GM18508 (cell line): ENCODE measurements at regions not wholly inside any gene's neighbourhood (a gene's known extent, or its start where the extent isn't known, plus 50 kb on each side); places are given as distances from the start of the nearest gene placed in this dataset.

Experiments used
- ATAC-seq: cut with Tn5 transposase; IDR thresholded peaks from one replicate; pipeline ENCODE4 v1.9.1; 2021; ENCODE audit warnings: moderate number of reproducible peaks; ENCODE audit not compliant: insufficient read depth, unreplicated experiment

- no peak for ATAC-seq
These were observed 457.9 kb downstream of the NR2F1-AS1 start for GRCh38 chr5:93123127-93123526.

DNA sequence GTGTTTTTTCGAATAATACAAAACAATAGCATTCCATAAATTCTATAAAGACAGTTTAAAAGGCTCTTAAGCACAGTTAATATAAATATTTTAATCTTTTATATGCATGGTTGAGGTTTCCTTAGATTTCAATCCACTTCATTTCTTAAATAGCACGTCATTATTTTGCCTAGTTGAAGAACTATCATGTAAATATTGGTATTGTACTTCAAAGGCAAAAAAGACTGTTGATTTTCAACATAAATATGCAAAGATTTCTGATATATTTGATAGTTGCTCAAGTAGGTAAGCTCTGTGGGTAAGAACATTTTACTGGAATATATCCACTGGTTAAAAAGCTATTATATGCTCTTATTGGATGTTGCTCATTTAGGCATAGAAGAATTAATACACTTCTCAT, 458.6 kb downstream of the NR2F1-AS1 start:
- ATAC-seq: no peak

- no peak for ATAC-seq
These were observed 460.2 kb downstream of the NR2F1-AS1 start for GRCh38 chr5:93120771-93121170.

DNA sequence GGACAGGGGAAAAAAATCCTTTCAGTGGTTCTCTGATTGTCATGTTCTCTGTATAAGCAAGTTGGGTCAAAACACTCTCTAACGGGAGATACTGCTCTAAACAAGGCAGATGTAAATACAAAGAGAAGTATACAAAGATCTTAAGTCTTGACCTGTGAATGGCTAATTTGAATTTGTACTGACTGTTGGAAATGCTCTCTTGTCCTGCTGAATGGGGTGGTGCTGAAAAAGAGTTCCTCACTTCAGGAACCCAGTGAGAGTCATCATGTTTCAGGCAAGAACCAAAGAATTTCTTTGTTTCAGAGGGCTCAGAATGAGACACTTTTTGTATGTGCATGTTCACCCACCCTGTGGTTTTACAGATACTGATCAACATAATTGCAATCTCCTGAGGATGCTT, 461.0 kb downstream of the NR2F1-AS1 start:
- ATAC-seq: no peak

GRCh38 chr5:93117751-93118531, 463.1 kb downstream of the NR2F1-AS1 start:
- no peak for ATAC-seq

DNA sequence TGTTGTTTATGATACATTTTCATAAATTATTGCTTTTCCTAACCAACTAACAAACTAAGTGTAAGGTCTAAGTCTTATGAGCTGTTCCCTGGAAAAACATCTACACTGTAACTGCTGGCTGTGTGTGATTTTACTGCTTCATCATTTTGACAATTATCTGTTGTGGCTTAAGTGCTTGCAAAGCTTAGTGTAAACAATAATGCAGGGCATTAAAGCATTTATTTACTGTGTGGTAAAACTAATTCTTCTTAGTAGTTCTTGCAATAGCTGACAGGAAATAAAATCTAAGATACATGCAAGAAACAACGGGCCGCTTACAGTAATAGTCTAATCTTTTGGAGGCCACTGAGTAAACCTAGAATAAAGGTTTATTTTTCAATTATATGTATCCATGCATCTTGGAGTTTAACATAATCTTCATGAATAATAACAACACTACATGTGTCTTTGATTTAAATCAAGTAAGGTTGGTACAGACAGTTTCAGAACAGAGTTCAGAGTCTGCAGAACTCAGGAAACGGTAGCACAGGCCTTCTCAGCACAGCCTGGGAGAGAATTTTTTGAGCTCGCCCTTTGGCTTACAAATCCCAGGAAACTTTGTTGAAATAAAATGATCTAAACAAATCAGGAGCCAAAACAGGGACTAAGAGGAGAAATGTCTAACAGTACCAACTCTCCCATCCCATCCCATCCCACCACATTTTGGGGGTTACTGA, 473.1 kb downstream of the NR2F1-AS1 start:
- ATAC-seq: no peak

DNA sequence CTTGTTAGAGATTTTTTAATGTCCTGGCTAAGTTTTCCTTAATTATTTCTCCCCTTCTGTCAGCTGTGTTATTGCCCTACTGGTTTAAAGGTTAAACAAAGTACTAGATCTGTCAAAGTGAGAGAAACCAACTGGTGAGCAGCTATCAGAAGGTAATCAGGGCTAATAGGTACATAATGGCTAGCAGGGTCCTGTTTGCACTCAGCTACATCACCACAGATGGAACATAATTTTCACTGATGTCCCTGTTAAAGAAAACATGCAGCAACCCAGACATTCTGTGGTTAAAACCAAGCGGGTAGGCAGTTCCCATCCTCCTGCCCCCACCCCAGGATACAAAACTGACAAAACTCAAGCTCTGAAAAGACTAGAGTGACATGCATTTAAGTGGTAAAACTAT, 473.9 kb downstream of the NR2F1-AS1 start:
- ATAC-seq: no peak

DNA sequence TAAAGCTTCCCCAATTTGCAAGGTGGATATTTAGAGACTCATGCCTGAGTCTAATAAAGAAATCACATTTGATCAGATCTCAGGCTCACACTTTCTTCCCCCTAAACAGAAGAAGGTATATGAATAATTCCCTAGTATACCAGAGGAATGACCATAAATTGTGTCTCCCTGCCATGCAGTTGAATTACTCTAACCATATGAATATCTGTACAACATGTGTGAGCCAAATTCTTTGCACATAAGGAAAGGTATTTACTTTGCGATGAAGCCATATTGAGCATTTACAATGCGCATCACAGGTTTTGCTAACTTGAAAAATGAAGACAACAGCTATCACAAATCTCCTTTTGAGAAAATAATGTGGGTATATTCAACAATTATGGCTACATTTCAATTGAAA, 479.4 kb downstream of the NR2F1-AS1 start:
- ATAC-seq: no peak

GRCh38 chr5:93100976-93101375, 480.0 kb downstream of the NR2F1-AS1 start:
- no peak for ATAC-seq

DNA sequence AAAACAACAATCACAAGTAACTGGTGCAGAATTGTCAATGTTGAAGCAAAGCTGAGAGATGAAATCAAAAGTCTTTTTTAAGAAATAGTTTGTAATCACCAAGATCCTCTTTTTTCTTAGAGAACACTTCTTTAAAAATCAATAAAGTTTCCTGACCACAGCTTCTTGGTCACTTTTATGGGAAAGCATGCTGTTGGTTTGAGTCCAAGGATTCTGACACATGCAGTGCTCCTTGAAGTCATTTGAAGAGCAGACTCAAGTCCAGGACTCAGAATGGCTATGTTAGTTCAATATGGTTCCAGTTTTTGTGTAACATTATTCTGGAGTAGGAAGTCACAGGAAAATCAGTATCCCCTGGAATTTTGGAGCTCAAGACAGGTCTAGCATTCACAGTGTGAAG, 480.6 kb downstream of the NR2F1-AS1 start:
- ATAC-seq: no peak

- ATAC-seq: no peak
These were observed 481.1 kb downstream of the NR2F1-AS1 start for GRCh38 chr5:93099902-93100347.

- ATAC-seq: no peak
These were observed 484.5 kb downstream of the NR2F1-AS1 start for GRCh38 chr5:93096561-93096960.

DNA sequence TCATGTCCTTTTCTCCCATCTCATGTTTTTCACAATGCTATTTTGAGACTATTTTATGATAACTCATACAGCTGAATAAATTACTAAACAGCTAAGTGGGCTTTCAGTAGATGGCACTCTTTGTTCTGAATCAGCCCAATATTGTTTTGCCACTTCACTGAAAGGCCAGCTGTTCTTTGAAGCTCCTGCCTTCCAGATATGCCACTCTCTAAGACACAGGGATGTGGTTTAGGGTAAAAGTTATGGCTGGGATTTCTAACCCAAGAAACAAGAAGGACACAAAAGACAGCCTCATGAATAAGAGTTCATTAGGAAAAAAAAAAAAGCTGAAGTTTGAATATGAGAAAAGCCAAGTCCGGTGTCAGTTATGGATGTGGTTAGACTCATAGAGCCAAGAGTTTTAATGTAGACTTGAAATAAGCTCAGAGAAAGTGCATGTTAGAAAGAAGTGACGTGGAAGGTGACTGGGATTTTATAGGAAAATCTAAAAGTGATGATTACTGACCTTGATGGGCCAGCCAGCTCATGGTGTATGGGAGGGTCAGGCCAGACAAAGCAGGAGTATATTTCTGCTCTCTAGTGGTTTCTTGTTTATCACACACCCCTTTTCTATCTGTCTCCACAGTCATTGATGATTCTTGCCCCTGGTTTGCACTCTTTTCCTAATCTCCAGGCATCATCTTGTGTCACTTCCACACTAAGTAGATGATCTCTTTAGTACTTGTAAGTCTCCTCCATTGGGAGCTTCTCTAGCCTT, 488.5 kb downstream of the NR2F1-AS1 start:
- ATAC-seq: no peak

DNA sequence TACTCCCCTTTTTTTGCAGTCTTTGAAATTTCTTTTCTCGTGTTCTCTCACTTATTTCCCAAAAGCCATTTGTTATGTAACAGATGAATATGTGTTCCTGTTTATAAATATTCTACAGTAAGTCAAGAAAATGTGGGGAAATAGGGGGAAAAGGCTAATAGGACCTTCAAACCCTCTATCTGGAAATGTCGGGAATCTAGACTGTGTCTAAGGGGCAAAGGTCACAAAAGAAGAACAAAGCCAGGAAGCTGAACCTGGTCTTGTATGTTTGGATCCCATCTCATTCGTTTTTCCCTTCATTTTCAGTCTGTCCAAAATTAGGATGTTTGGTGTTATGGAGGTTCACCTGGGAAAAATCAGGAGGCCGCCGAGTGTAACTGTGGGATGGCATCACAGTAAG, 490.3 kb downstream of the NR2F1-AS1 start:
- ATAC-seq: no peak

GRCh38 chr5:93088592-93089389, 492.2 kb downstream of the NR2F1-AS1 start:
- ATAC-seq: no peak

DNA sequence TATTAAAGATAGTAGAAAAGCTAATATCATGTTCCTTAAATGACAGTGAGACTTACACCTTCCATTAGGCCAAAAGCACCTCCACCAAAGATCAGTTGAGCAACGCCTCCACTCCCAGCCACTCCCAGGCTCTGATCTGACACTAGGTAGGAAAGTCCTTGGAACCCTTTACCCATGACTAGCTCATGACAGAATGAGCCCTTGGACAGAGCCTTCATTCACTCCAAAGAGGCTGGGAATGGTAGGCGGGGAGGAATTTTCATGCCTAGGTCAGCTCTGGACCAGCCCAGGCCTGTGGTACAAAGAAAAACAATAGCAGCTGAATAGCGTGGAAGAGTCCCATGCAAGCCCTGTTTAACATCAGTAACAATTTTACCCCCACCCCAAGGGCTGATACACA, 493.7 kb downstream of the NR2F1-AS1 start:
- ATAC-seq: no peak

DNA sequence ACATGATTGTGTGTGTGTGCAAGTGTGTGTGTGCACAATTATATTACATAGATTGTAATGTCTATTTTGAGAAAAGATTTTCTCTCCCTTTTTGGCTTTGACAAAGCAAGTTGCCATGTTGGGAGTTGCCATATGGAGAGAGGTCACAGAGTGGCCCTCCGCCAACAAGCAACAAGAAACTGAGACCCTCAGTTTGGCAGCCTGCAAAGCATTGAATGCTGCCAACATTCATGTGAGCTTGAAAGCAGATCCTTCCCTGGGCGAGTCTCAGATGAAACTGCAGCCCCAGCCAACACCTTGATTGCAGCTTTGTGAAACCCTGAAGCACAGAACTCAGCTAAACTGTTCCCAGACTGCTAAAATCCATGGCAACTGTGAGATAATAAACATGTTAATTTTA, 498.0 kb downstream of the NR2F1-AS1 start:
- ATAC-seq: no peak

- ATAC-seq: no peak
These were observed 502.0 kb downstream of the NR2F1-AS1 start for GRCh38 chr5:93079046-93079445.

- peak; percentile 56 for ATAC-seq
These were observed 502.7 kb downstream of the NR2F1-AS1 start for GRCh38 chr5:93078082-93079038.
